ENCODE measurements at regions not wholly inside any gene's neighbourhood (a gene's known extent, or its start where the extent isn't known, plus 50 kb on each side); places are given as distances from the start of the nearest gene placed in this dataset.

- intact Hi-C loops (cut with DNase I), result no loop called here
These were observed 240.3 kb upstream of the TRPC7 start for GRCh38 chr5:136605638-136606037.

GRCh38 chr5:136600306-136600705 is 235.0 kb upstream of the TRPC7 start:
- no peaks in the 10 kb centered on the region for H3K36me3 ChIP-seq
- H3K9me3 ChIP-seq, result no peaks in the 10 kb centered on the region
- no peak for DNase-seq (ENCODE audit: low spot score in 2 of 2)
- intact Hi-C loops (cut with DNase I), result no loop called here
- no peak overlapping the region for H3K4me3 ChIP-seq
- H3K27me3 ChIP-seq, result no peaks in the 10 kb centered on the region
- no peak overlapping the region for H3K27ac ChIP-seq
- H3K4me1 ChIP-seq, result no peaks in the 10 kb centered on the region
- TF ChIP-seq CTCF (IDR thresholded peaks at IDR 0.05), result no peak

More at GRCh38 chr5:136605638-136606037, 240.3 kb upstream of the TRPC7 start:
- Histone ChIP-seq H3K27me3 (no peaks in the 10 kb centered on the region), H3K4me3 (no peak overlapping the region), H3K36me3 (no peaks in the 10 kb centered on the region), H3K9me3 (no peaks in the 10 kb centered on the region), H3K4me1 (no peaks in the 10 kb centered on the region), H3K27ac (no peak overlapping the region)
- no peak for DNase-seq (ENCODE audit: low spot score in 2 of 2)
- no peak for TF ChIP-seq CTCF (IDR thresholded peaks at IDR 0.05)

GRCh38 chr5:136598802-136599404 is 233.6 kb upstream of the TRPC7 start:
- DNase-seq (ENCODE audit: low spot score in 2 of 2), result no peak
- no peak overlapping the region for H3K4me3 ChIP-seq
- no peaks in the 10 kb centered on the region for H3K27me3 ChIP-seq
- no peak for TF ChIP-seq CTCF (IDR thresholded peaks at IDR 0.05)
- no peaks in the 10 kb centered on the region for H3K36me3 ChIP-seq
- intact Hi-C loops (cut with DNase I), result no loop called here
- no peaks in the 10 kb centered on the region for H3K4me1 ChIP-seq
- H3K9me3 ChIP-seq, result no peaks in the 10 kb centered on the region
- H3K27ac ChIP-seq, result no peak overlapping the region

GRCh38 chr5:136594416-136594815 is 229.1 kb upstream of the TRPC7 start:
- no peaks in the 10 kb centered on the region for H3K36me3 ChIP-seq
- no peak for DNase-seq (ENCODE audit: low spot score in 2 of 2)
- no peaks in the 10 kb centered on the region for H3K9me3 ChIP-seq
- no peaks in the 10 kb centered on the region for H3K4me1 ChIP-seq
- no peak overlapping the region for H3K4me3 ChIP-seq
- H3K27ac ChIP-seq, result no peak overlapping the region
- intact Hi-C loops (cut with DNase I), result no loop called here
- H3K27me3 ChIP-seq, result no peaks in the 10 kb centered on the region
- no peak for TF ChIP-seq CTCF (IDR thresholded peaks at IDR 0.05)

GRCh38 chr5:136590581-136590980 is 225.2 kb upstream of the TRPC7 start:
- H3K4me3 ChIP-seq, result no peak overlapping the region
- no peaks in the 10 kb centered on the region for H3K4me1 ChIP-seq
- H3K27me3 ChIP-seq, result no peaks in the 10 kb centered on the region
- TF ChIP-seq CTCF (IDR thresholded peaks at IDR 0.05), result no peak
- no peaks in the 10 kb centered on the region for H3K9me3 ChIP-seq
- H3K27ac ChIP-seq, result no peak overlapping the region
- H3K36me3 ChIP-seq, result no peaks in the 10 kb centered on the region
- intact Hi-C loops (cut with DNase I), result no loop called here
- DNase-seq (ENCODE audit: low spot score in 2 of 2), result no peak

- Histone ChIP-seq H3K4me1 (no peaks in the 10 kb centered on the region), H3K27ac (no peak overlapping the region), H3K36me3 (no peaks in the 10 kb centered on the region), H3K27me3 (no peaks in the 10 kb centered on the region), H3K4me3 (no peak overlapping the region), H3K9me3 (no peaks in the 10 kb centered on the region)
- no peak for TF ChIP-seq CTCF (IDR thresholded peaks at IDR 0.05)
- intact Hi-C loops (cut with DNase I), result no loop called here
- no peak for DNase-seq (ENCODE audit: low spot score in 2 of 2)
These were observed 220.9 kb upstream of the TRPC7 start for GRCh38 chr5:136586196-136586595.

Data from ascending aorta (tissue), 2 donors.